ENCODE measurements at regions not wholly inside any gene's neighbourhood (a gene's known extent, or its start where the extent isn't known, plus 50 kb on each side); places are given as distances from the start of the nearest gene placed in this dataset.

- TF ChIP-seq EZH2 (IDR thresholded peaks at IDR 0.05; ENCODE audit: borderline replicate concordance, low read depth, low read length, poor library complexity, severe bottlenecking) = no peak
- TF ChIP-seq CTCF (conservative IDR thresholded peaks at IDR 0.05; ENCODE audit: low read depth, low read length) = no peak
- no peaks in the 10 kb centered on the region for H3K4me1 ChIP-seq (ENCODE audit: insufficient read depth, low read length, poor library complexity, severe bottlenecking)
- no peak overlapping the region for H3K27ac ChIP-seq (ENCODE audit: low read depth, low read length, poor library complexity, severe bottlenecking)
- DNase-seq (ENCODE audit: low spot score) = no peak
- CTCF ChIA-PET = no interaction called here
- no TSS peak for BruUV-seq (replicated peaks)
- intact Hi-C loops (cut with micrococcal nuclease; ENCODE audit: unreplicated experiment) = no loop called here
- POLR2A ChIA-PET (ENCODE audit: low non-redundant PET) = no interaction called here
- H3K36me3 ChIP-seq (ENCODE audit: insufficient read depth, low read length, poor library complexity, severe bottlenecking) = no peaks in the 10 kb centered on the region
- peaks cover 14% of the 10 kb centered on the region for H3K9me3 ChIP-seq (ENCODE audit: low read depth, low read length, poor library complexity, severe bottlenecking)
- H3K27me3 ChIP-seq (replicated peaks; ENCODE audit: insufficient read depth, low read depth, low read length, poor library complexity) = no peaks in the 10 kb centered on the region
- no peak overlapping the region for H3K4me3 ChIP-seq (ENCODE audit: low read depth, low read length, poor library complexity, severe bottlenecking)
Measured at GRCh38 chr7:153430931-153431330, 621.3 kb upstream of the DPP6 start.

- no peak overlapping the region for H3K4me3 ChIP-seq (ENCODE audit: low read depth, low read length, poor library complexity, severe bottlenecking)
- peaks cover 14% of the 10 kb centered on the region for H3K9me3 ChIP-seq (ENCODE audit: low read depth, low read length, poor library complexity, severe bottlenecking)
- no peak for DNase-seq (ENCODE audit: low spot score)
- no peaks in the 10 kb centered on the region for H3K4me1 ChIP-seq (ENCODE audit: insufficient read depth, low read length, poor library complexity, severe bottlenecking)
- no peaks in the 10 kb centered on the region for H3K36me3 ChIP-seq (ENCODE audit: insufficient read depth, low read length, poor library complexity, severe bottlenecking)
- BruUV-seq (replicated peaks) = no TSS peak
- ChIA-PET CTCF (no interaction called here), POLR2A (ENCODE audit: low non-redundant PET) (no interaction called here)
- H3K27me3 ChIP-seq (replicated peaks; ENCODE audit: insufficient read depth, low read depth, low read length, poor library complexity) = no peaks in the 10 kb centered on the region
- intact Hi-C loops (cut with micrococcal nuclease; ENCODE audit: unreplicated experiment) = no loop called here
- TF ChIP-seq CTCF (conservative IDR thresholded peaks at IDR 0.05; ENCODE audit: low read depth, low read length) (no peak), EZH2 (IDR thresholded peaks at IDR 0.05; ENCODE audit: borderline replicate concordance, low read depth, low read length, poor library complexity, severe bottlenecking) (no peak)
- no peak overlapping the region for H3K27ac ChIP-seq (ENCODE audit: low read depth, low read length, poor library complexity, severe bottlenecking)
Measured at GRCh38 chr7:153432063-153432462, 620.1 kb upstream of the DPP6 start.

GRCh38 chr7:153433223-153433622 is 619.0 kb upstream of the DPP6 start:
- Histone ChIP-seq H3K9me3 (ENCODE audit: low read depth, low read length, poor library complexity, severe bottlenecking) (peaks cover 14% of the 10 kb centered on the region), H3K27ac (ENCODE audit: low read depth, low read length, poor library complexity, severe bottlenecking) (no peak overlapping the region), H3K4me3 (ENCODE audit: low read depth, low read length, poor library complexity, severe bottlenecking) (no peak overlapping the region), H3K27me3 (replicated peaks; ENCODE audit: insufficient read depth, low read depth, low read length, poor library complexity) (no peaks in the 10 kb centered on the region), H3K36me3 (ENCODE audit: insufficient read depth, low read length, poor library complexity, severe bottlenecking) (no peaks in the 10 kb centered on the region), H3K4me1 (ENCODE audit: insufficient read depth, low read length, poor library complexity, severe bottlenecking) (no peaks in the 10 kb centered on the region)
- ChIA-PET POLR2A (ENCODE audit: low non-redundant PET) (no interaction called here), CTCF (no interaction called here)
- no peak for TF ChIP-seq EZH2 (IDR thresholded peaks at IDR 0.05; ENCODE audit: borderline replicate concordance, low read depth, low read length, poor library complexity, severe bottlenecking)
- TF ChIP-seq CTCF (conservative IDR thresholded peaks at IDR 0.05; ENCODE audit: low read depth, low read length) = no peak
- no TSS peak for BruUV-seq (replicated peaks)
- intact Hi-C loops (cut with micrococcal nuclease; ENCODE audit: unreplicated experiment) = no loop called here
- no peak for DNase-seq (ENCODE audit: low spot score)

Data from A673 (cell line).